Central memory CD4-positive, alpha-beta T cell (primary cell): ENCODE measurements at regions not wholly inside any gene's neighbourhood (a gene's known extent, or its start where the extent isn't known, plus 50 kb on each side); places are given as distances from the start of the nearest gene placed in this dataset.

Source experiments
- DNase-seq: peaks from one replicate; pipeline ENCODE4 v3.0.0; 2022

DNA sequence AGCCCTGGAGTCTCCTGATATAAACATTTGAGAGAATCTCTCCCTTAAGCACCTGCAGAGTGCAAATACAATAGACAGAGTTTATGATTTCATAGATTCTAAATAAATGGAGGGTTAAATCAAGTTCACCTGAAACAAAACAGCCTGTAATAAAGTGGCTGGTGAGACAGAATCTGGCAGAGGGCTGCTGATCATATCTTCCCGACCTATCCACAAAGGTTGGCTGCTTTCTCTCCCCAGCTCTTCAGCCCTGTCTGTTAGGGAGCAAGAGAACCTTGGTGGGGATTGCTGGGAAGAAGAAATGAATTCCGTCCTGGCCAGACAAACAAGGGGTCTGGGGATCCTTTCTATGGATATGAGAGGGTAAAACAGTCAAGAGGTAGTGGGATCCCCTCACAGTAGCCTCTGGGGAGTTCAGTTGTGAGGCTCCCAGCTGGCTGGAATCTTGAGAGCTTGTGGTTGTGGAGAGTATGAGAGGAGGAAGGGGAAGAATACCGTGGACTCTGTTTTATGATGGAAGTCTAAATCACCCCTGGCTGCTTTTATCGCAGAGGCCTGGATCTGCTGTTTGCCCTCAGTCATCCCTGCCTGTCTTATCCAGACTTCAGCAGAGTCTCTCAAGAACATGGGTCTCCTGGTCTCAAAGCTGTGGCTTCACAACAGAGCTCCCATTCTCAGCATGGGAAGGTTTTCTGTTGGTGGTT is 451.3 kb downstream of the NTRK3 start:
- DNase-seq: no peak

DNA sequence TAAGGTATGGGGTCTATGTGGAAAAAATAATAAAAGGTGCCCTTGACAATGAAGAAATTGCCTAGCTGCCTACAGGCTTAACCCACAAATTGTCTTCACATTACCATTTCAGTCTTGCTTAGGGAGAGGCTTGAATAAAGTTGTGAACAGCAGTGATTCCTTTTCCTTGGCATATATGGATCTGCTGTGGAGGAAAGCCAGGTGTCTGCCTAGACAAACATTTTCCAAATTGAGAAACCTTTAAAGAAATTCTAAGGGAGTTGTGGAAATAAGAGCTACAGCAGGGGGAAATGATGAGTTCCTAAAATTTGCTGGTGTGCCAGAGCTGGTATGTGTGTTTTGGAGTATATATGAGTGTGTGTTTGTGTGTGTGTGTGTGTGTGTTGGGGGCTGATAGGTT is 452.1 kb downstream of the NTRK3 start:
- DNase-seq: no peak

DNA sequence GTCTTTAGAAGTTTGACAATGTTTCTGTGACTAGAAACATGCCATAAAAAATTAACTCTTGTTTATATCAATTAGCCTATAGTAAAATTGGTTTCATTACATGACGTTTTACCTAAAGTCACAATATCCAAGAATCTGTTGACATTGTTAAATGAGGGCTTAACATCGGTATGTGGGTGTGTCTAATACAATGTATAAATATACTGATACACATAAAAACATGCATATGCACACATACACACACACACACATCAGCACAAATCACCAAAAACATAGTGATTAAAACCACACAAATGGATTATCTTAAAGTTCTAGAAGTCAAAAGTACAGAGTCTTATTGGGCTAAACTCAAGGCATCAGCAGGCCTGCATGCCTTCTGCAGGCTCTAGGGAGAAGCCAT is 456.7 kb downstream of the NTRK3 start:
- DNase-seq: no peak

DNA sequence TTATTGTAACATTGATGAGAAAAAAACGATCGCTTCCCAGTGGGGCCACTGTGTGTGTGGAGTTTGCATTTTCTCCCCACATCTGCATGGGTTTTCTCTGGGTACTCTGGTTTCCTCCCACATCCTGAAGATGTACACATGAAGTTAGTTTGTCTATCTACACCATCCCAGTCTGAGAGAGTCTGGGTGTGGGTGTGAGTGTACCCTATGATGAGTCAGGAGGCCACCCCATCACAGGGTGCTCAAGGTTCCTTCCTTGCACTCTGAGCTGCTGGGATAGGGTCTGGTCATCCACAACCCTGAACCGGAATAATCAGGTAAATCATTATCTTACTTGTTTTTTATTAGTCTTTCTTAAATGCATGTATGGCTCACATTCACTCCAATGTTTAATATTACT is 457.1 kb downstream of the NTRK3 start:
- DNase-seq: no peak

DNA sequence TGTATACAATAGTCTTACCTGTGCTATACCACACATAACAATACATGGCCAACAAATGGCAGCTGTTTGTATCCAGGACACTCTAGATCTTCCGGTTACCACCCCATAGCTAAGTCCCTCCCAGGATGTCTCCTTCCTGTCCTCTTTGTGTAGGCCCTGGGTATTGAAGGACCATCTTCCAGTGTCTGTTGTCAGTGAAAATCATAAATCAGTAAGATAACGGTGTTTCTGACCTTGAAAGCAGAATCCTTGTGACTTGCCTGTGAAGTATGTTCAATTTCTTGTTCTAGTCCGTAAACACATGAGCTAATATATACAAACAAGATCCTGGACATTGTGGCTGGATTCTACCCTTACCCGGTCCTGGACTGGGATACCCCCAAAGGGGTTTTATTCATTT is 462.8 kb downstream of the NTRK3 start:
- no peak for DNase-seq

DNA sequence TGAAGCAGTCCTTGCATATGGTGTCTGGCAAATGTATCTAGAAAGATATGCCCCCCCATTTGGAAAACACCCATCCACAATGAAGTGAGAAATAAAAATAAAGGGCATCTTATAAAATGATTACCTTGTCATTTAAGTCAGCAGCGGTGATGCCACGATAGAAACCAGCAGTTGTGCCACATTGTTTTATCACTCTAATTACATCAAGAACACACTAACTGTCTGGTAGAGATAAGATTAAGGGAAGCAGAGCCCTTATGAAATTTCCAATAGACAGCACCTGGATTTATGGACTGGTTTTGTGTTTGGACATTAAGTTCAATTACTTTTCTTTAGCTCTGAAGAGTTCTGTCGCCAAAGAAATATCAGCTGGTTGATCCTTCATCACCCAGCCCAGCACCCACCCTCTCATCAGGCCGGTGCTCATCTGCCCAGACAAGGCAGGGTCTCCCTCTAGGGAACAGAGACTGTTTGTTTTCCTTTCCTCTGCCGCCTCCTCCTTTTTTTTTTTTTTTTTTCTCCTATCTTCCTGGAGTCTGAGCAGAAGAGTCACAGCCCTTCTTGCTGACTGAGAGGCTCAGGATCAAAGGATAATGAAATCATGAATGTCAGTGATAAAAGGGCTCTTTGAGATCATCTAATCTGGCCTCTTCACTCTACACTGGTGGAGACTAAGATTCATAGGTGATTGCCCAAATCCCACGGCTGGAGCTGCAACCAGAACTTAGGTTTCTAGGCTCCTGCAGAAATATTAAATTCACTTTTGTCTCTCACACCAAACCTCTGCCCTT is 464.1 kb downstream of the NTRK3 start:
- no peak for DNase-seq

DNA sequence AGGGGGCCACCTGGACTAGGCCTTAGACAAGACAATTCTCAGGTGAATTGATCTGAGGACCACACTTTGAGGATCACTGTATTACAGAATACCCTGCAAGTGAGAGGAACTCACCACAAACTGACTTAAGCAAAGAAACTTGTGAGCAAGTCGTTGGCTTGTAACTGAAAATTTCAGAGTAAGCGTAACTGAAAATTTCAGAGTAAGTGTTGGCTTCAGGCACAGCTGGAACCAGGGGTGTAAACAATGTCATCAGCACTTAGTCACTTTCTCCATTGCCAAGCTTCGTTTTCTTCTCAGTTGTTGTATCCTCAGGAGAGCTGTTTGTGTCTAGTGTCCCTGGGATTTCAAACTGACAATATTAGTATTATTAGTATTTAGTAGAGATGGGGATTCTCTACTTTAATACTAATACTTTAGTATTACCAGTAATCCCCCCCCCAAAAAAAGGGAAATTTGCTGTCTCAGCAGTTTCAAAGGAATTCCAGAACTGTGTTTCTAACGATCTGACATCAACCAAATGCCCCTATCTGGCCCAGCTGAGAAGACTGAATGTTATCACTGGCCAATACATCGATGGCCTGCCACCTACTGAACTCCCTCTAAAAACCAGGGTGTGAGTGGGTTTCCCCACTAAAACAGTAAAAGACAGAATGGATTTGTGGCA is 474.4 kb downstream of the NTRK3 start:
- DNase-seq: no peak

DNA sequence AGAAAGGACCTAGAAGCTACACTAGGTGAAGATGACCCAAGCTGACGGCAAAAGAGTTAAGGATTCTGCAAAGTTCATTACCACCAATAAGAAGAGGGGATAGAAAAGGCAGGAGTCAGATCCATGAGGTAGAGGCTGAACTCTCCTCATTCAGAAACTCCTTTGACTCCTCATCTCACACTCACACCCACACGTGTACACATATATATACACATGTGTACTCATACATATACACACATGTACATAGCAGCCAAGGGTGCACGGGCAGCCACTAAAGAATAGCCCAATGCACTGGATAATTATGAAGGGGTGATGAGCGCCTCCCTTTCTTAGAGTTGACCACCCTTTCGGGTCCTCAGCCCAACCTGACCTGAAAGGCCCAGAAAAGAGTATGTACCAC is 476.8 kb downstream of the NTRK3 start:
- DNase-seq: no peak

DNA sequence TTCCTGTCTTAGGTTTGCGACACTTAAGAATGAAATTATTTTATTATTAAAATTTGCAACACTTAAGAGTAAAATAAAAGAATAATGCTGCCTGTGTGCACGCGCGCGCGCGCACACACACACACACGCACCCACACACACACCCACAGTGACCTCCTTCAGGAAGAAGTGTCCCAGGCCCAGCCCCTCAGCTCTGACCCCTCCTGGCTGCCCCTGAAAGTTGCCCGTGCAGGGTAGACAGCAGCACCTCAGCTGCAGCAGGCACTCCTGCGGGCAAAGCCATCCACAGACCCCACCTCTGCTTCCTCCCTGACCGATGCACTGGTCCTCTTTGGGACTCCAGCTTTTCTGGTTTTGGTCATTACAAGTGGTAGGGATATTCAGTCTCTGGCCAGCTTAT is 478.2 kb downstream of the NTRK3 start:
- DNase-seq: no peak

DNA sequence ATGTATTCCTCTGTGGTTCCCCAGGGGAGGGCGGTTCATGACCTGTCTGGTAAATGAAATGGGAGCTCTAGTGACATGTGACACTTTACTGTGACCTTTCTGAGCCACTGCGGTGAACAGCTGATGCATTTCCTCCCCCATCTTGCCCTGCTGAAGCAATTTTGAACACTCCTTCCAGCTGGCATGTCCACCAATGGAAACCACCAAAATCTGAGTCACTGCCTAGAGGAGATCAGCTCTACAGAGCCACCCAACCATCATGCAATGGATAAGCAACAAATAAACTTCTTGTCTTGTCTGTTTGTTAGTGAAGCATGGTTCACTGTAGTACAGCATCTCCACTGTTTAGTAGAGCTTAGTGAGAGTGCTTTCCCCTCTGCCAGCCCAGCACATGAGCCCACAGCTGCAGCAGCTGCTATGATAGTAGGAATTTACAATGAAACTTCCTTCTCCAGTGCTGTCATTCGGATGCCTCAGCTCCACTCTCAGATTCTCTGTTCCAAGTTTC is 479.4 kb downstream of the NTRK3 start:
- DNase-seq: no peak

DNA sequence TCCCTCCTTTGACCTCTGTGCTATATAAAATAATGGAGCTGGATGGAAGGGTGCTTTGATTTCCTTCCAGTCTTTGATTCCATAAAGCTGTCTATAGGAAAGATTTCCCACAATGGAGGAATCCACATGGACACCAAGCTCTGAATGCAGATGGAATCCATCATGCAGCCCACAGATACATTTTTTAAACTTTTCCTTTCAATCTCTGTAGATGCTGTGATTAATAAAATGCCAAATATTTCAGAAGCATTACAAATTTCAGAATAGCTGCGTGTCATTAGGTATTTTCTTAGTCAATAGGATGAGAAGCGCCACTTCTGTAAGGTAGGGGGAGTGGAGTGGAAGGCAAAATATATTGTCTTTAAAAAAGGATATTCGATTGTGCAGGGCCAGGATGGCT is 489.0 kb downstream of the NTRK3 start:
- DNase-seq: no peak

DNA sequence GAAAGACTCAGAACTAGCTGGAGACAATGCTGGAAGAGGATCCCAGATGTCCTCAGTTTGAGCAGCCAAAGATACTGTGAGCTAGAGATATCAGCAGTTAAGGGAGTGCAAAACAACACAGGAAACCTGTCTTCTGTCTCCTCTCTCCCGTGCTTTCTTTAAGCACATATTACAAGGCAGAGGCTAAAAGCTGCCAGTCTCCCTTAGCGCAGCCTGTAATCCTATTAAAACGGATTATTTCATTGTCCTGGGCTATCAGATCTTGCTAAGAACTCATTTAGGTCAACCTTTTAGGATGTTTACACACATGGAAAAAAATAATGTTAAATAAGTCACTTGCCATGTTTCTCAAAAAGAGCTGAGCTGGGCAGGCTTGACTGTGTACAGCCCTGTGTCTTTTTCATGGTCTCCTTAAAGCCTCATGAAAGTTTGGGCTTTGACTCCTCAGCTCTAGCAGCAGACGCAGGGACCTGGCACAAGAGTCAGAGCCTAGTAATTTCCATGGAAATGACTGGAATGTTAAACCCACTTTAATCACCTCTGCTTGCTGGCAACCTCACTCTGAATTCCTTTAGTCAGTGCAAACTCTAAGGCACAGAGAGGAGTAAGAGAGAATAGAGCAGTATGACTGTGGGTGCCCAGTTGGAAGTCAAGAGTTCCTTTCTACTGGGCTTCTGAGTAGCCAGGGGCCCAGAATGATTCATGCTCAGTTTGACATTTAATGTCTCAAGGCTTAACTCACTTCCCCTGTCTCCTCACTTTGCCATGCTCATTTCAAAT is 491.9 kb downstream of the NTRK3 start:
- no peak for DNase-seq

DNA sequence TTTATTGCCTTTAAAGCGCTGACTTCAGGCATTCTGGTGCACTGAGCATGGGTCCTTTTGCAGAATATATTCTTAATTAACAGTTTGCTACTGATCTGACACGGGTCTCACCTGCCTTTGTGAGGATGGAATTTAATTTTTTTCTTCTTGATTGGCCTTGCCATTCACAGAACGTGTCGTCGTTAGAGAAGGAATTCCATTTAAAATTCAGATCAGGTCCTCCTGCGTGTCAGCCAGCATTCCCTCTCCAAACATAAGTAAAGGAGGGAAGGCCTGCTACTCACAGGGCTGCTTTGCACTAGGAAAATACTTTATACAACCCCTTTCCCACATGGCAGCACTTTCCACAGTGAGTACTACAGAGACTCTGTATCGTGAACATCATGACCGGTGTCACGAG is 492.7 kb downstream of the NTRK3 start:
- DNase-seq: no peak

DNA sequence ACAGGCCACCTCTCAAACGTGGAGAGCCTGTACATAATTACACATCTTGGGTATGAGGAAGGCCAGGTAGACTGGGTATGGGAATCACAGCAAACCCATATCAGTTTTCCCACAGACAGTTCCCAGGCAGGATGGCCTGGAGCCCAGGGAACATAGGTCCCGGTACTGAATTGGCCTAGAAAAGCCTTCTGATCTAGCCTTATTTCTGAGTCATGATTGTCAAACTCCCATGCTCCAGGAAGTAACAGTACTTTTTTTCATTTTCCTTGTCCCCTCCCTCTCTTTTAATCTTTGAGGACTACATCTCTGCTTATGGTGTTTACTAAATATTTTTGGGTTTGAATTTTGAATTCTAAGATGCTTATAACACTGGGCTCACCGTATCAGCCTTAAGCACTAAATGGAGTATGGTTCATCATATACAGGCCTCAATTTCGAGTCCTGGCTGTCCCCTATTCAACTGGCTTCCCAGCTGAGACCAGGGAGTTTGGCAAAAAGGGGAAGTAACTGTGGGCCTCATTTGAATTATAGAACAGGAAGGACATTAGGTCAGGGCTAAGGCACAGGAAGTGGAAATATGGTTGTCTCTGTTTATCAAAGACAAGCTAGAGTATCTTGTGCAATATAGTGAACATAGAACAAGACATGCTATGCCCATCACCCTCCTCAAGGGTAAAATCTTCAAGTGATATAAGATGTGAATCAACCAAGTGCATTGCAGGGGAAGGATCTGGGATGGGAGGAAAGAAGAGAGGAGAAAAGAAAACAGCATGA is 494.6 kb downstream of the NTRK3 start:
- DNase-seq: no peak

DNA sequence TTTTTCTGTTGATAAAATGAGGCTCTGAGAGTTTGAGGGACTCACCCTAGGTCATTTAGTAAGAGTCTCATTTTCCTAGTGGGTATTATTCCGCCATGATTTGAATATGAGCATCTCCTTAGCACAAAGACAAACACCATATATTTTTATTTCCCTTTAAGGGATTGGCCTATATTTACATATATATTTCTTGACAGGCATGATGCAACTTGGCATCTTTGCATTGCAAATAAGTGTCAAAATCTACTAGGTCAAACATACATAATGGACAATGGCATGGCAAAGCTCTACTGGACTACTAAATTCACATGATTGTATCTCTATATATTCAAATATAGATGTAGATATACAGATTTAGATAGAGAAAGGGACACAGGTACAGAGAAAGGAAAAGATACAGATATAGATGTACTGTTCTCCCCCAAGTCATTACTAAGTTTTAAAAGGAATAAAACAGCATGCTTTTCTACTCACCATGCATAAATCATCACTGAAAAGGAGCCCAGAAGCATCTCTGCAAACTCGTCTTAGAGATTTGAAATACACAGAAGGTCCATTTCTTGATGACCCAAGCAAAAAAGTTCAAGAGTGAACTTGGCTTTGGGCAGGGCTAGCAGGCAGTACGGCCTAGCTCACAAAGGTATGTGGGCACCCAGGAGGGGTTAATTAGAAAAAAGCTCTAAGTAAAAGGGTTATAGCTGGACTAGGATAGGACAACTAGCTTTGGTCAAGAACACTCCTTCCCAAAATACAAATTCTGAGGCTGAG is 495.8 kb downstream of the NTRK3 start:
- no peak for DNase-seq

DNA sequence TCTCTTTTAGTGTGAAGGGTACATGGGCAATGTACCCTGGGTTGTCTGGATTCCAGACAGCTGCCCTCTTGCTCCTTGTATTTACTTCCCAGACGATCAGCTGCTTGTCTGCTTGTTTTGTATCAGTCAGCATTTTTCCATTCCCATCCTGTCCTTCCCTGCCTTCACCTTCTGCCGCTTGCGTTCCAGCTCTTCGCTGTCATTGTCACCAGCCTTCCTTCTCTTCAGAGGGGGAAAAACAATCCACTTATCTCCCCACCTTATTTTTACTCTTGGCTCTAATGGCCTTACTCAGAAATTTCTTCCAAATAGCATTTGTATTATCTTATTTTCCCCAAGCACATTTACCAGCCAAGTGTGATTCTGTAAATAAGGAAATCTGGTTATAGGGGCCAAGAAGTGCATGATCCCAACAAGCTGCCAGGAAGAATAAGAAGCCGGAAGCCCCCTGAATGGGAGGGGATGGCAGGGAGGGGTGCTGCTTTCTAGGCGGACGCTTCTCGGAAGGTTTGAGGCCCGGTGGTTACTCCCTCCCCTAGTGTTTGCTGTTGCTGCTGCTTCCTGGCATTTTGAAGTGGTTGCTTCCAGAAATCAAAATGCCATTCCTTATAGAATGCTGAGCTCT is 497.6 kb downstream of the NTRK3 start:
- no peak for DNase-seq

DNA sequence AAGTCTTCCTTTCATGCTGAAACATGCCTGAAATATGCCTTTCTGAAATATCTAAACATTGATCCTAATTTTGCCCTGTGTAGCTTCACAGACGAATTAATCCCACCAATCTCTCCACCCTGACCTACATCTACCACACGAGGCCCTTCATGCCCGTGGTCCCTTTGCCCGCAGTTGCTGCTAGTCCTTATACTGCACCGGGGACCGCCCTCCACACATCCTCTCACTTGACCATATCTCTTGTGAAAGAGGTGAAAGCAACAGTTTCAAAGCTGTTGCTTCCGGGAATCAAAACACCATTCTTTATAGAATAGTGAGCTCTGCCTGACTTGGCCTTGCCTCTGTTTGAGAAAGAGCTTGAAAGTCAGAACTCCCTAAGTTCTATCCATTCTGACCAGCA is 499.5 kb downstream of the NTRK3 start:
- no peak for DNase-seq

DNA sequence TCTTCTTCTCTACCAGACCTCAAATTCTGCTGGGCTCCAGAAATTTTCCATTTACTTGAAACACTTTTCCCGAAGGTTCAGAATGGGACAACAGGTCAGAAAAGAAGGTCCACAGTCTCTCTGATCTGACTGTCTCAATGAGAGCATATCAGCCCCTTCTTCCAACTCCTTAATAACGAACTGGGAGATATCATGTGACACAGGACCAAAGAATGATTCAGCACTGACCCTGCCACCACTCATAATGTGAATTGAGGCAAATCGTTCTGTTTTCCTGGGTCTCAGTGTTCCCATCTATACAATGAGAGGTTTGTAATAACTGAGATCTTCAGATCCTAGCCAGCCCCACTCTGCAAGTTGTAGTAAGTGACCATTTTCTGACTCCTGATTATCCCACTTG is 500.5 kb downstream of the NTRK3 start:
- no peak for DNase-seq

DNA sequence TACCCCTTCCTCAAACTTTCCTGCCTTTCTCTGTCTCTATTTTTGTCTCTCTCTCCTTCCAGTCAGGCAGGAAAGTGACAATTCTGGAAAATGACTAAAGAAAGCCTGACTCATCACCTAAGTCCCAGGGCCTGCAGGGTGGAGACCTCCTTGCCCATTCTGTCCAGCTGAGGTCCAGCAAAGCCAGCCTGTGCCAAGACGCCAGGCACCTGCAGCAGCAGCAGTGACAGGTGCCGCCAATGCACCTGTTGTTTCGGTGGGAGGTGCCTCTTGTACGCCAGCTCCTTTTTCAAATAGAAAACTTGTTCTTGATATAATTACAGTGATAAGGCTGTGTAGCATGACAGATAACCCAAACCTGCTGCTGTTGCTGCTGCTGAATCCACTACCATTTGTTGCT is 501.3 kb downstream of the NTRK3 start:
- no peak for DNase-seq

DNA sequence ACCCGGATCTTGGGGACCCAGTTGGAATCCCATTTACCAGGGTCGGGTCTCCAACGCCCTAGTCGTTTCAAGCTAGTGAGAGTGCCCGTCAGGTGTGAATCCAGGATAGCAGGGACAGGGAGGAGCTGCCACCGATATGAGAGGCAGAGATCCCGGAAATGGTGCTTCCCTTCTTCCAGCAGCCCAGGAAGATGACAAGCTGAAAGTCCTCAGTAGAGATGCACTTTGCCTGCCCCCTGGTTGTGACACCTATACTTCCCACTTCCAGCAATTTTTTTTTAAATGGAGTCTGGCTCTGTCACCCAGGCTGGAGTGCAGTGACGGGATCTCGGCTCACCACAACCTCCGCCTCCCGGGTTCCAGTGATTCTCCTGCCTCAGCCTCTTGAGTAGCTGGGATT is 503.0 kb downstream of the NTRK3 start:
- DNase-seq: no peak
